DMS53 treated with DMSO at 0.1 percent for 48 hours (cell line): ENCODE measurements at regions not wholly inside any gene's neighbourhood (a gene's known extent, or its start where the extent isn't known, plus 50 kb on each side); places are given as distances from the start of the nearest gene placed in this dataset.
A peak's percentile ranks its signal among the peaks of the same experiment; 100 is the strongest.

Experiments
- DNase-seq: peaks from one replicate; lab custom pipeline; 2025; ENCODE audit not compliant: unreplicated experiment; lab: John Stamatoyannopoulos, UW

DNA sequence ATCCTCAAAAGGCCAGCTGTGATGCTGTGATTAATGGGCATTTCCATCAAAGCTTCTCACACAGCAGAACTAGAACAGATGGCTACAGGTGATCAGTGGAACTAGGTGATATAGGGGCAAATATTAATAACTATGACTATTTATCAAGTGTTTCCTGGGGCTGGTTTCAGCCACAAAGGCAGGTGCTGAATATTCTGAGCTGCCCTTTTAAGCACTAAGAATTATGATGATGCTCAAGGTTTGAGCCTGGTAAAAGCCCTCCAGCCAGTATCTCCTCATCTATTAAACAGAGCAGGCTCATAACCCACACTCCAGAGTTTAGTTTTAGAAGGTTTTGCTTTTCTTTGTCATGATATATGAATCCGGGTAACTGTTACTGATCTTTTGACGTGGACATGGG is 129.5 kb upstream of the ACP3 start:
- no peak for DNase-seq

DNA sequence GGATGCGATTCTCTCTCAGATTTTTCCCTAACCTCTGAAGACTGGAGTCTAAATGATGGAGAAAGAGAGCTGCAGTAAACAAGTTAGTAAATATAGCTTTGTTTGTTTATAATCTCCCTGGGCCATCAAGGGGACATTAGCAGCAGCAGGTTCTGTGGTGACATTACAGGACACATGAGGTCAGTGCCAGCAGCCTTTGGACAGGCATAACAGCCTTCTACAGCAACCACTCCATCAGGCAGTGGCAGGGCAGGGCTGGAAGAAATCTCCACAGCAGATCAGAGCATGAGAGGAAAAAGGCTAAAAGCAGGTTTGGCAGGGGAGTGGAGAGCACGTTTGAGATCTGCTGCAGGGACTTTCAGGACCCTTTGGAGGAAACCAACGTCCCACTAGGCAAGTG is 127.6 kb upstream of the ACP3 start:
- no peak for DNase-seq

DNA sequence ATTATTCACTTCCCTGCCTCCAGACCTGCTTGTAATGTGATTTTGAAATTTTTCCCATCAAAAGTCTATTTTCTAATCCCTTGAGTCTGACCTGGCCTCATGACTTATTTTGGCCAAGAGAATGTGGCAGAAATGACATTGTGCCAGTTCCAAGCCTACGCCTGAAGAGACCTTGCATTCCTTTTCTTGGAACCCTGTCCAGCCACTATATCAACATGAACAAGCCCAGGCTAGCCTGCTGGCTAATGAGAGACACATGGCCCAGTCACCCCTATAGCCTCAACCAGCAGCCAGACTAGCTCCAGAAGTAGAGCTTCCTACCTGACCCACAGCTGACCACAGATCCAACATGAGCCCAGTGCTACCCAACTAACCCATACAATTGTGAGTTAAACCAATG is 121.1 kb upstream of the ACP3 start:
- DNase-seq = no peak

DNA sequence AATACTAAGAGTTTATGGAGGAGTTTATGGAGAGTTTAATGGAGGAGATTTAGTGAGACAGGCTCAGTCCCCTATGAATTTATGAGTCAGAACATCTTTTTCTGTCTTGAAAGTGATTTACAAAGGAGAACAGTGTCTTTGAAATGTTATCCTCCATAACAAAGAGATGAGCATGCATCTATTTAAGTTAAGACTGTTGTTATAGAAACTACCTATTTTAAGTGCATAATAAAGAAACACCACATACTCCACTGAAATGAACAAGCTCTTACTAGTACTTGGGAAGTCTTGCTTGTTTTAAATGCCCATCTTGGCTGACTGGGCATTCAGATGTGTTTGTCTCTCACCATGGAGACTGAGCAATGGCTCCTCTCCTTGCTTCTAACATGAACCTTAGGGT is 118.7 kb upstream of the ACP3 start:
- no peak for DNase-seq

DNA sequence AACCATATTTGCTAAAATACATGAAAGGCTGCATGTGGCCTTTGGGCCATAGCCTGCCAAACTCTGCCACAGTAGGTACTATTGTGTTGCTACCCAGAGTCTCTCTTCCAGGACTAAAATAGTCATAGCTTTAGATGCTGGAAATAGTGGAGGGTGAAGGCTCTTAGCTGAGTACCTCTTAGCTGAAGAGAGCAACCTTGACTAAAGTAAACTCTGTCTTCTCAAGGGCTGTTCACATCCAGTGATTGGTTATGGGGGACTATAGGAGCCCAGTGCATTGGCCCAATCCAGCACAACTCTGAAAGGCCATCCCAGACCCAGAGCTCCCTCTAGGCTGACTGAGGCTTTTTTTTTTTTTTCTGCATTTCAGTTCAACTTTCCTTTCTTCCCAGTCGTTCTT is 117.8 kb upstream of the ACP3 start:
- no peak for DNase-seq

DNA sequence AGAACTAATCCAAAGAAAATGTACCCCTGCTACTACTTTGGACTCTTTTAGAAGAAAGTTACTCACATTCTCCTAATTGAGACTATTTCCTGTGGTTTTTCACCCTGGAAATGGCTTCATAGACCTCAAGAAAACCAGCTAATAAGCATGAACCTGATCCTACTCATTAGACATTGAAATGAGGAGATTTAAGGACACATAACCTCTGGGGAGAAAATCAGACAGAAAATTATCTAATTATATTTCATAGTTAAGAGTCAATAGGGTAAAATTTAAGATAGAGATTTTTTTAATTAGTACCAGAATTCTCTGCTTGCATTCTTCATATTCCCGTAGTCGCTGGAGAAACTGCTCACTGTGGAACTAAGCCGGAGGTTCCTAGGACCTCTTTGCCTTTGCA is 114.6 kb upstream of the ACP3 start:
- no peak for DNase-seq

DNA sequence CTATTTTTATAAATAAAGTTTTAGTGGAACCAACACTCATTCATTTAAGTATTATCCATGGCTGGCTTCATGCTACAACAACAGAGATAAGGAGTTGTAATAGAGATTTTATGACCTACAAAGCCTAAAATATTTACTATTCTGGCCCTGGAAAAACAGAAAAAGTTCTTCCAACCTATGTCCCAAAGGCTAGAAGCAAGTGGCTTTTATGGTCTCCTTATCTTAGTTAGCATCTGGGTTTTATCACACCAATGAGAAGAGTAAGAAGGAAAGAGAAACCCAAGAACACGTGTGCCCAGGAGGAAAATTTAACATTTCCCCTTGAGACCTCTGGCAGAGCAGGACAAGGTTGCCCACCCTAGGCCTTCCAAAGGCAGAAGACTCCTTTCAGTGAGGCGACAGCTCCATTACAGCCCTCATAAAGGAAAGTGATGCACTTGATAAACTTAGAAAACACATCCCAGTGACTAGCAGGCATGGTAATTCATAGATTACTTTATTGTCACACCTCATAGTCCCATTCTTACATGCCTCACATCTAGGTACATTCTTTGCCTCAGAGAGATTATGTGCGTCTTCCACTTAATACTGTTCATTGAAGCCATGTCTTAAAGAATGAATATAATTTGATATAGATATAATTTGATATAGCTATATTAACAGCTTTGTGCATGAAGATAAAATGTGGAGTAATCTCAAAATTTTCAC is 113.2 kb upstream of the ACP3 start:
- no peak for DNase-seq

DNA sequence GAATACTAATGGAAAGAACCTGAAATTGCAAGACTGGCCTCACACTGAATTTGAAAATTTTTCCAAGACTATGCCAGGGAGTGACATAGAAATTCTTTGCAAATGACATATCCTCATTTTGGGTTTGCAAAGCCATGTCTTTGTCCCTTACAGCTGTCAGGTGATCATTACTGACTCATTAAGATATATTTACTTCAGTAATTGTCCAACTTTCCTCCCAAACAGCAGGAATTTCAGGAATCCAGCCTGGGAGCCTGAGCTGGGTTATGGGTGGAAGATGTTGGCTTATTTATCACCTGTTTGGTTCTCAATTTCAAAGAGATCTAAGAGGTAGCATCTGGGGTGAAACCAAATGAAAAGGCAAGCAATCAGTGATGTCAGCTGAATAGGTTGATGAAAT is 111.6 kb upstream of the ACP3 start:
- DNase-seq = no peak

DNA sequence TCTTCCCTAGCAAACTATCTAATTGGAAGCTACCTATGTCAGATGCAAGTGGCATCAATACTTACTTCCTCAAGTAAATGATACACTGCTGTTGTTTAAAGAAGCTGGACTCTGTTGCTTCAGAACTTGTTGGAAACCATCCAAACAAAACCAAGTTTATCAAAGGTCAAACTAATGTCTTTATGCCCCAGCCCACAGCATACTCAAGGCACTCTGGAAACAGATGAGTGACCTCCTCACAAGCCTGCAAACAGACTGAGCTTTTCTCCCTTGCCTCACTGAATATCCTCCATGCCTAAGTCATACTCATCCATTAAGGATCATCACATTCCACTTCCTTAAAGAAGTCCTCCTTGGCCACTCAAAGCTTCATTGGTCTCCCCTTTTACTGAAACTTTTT is 107.4 kb upstream of the ACP3 start:
- no peak for DNase-seq

DNA sequence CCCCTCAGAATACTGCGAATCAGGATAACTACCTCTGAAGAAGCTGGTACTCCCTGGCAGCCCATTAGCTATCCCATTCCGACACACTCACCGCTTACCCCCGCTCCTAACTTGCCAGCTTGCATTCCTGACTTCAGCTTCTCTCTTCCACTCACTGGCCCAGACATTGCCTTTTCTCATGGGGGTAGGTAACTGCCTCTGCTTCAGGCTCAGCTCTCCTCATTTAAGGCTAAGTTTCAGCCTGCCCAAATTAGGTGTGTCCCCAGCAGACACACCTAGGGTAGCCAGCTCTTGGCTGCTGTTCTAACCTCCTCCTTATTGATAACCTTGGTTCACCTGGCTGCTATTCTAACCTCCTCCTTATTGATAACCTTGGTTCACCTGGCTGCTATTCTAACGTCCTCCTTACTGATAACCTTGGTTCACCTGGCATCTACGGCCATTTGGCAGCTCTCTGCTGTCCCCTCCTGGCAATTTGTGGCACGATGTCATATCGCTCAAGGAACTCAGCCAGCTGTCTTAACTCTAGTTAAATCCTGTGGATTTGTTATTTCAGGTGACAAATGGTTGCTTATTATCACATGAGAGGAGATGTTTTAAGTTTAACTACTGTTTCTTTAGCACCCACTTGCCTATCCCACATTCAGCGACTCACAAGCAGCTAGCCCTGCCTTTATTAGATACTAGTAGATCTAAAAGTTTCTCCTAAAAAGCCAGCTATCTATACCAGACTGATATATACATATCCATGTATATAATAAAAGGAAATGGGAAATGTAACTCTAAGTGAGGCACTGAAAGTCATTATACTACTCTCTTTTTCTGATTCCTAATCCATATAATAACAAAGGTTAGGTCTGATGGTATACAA is 106.5 kb upstream of the ACP3 start:
- DNase-seq = peak; percentile 13

DNA sequence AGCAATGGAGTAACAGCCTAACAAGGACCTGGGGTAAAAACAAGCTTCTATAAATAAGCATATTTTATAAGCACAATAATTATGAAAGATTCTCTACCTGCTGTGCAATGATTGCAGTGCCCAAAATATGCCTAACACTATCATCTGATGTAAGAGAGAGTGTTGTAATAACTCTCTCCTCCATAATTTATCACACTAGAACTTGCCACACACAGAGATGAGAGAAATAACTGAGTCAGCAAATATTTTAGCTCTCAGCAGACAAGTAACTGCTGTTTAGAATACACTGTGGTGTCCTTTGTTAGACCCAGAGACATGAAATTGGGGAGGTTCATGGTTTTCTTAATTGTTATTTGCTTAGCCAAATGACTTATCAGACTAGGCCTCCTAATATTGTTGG is 105.3 kb upstream of the ACP3 start:
- no peak for DNase-seq

DNA sequence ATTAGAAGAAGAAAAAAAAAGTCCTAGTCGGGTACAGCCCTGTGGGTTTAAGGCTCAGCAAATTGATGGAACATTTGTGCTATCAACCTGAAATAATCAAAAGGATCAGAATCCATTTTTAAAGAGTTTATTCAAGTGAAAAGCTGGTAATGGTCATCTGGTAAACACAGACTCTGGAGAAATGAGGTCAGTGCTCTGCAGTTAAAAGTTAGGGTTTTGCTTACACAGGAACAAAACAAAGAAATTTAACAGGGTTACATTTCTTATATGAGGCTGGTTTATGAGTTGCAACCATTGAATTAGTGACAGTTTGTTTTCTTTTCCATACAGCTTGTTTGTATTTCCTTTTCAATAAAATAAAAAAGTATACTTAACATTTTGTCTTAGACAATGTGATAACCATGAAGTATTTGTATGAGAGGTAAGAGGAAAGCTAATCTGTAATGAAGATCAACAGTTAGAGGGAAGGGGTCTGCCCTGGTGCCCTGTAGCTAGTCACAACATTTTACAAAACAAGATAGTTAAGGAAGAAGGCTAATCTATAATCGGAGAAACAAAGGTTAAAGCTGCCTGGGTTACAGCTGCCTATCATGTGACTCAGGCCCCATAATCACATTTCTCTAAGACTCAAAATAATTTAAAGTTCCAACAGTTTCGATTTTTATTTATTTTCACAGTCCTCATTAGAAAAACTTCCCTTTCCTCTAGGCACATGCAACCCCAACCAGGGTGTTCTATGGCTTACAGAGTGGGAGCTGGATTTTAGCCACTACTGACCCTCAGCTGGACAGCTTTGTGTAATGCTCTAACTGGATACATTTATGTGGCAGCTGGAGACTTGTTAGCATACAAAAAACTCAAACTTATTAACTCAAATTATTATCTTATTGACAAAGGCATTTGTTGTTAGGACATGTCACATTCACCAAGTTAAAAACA is 98.1 kb upstream of the ACP3 start:
- no peak for DNase-seq

DNA sequence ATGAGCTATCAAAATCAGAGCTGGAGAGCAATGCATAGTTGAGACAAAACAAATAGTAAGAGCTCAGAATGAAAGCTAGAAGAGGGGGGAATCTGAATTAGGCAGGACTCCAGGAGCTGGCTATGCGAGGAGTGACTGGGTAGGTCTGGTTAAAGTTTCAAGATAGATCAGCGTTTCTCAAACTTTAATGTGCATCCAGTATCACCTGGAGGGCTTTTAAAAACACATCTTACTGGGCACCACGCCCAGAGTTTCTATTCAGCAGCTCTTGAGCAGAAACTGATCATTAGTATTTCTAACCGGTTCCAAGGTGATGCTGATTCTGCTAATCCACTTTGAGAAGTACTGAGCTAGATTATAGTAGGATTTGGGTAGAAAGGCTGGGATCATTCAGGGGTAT is 96.2 kb upstream of the ACP3 start:
- DNase-seq = no peak

DNA sequence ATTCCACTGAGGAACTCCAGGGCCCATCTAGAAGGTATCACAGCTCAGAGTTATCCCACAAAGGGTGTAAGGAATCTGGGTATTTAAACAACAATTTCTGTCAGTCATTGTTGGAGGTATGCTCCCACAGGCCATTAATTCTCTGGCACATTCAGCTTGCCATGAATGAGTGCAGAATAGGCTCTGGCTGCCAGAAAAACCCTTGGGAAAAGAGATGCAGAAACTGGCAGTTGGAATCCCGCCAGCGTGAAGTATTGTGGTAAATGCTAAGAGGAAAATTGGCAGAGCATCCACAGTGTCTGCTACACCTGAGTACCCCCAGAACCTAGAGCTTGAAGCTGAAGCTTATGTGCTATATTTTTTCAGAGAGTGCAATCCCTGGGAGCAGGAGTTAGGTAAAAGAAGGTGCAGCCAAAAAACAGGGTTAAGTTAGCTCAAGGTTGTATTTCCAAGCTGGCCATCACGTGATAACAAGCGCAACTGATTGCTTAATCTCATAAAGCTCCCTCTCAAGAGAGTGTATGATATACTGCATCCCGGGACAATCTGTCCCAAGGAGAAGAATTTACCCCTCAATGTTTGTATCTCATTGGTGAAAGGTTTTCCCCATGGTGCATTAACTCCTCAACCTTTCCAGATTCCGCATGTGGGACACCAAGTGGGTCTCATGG is 94.2 kb upstream of the ACP3 start:
- no peak for DNase-seq

DNA sequence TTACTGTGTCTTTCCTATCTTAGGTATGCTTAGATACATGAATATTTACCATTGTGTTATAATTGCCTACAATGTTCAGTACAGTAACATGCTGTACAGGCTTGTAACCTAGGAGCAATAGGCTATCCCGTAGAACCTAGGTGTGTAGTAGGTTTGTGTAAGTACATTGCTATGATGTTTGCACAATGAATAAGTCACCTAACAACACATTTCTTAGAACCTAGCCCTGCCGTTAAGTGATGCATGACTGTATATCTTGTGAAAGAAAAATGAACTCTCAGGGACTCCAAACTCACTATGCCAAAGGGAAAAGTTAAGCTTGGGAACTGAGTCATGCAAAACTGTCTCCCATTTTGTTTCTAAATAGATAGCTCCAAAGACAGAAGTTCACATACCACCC is 91.5 kb upstream of the ACP3 start:
- DNase-seq = no peak

DNA sequence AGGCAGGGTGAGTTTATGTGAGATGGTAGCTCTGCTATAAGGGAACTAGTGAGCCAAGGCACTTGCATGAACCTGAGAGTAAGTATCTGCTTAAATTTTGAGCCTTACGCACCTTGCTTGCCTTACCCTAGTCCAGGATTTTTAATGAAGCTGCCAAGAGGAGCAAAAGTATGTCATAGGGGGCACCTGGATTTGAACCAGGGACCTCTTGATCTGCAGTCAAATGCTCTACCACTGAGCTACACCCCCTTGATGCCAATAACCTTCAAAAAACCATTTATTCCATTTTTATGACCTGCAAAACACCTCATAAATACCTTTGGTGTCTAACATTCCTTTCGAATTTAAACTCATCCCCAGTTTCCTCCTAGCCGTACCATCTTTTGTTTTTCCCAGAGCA is 88.3 kb upstream of the ACP3 start:
- no peak for DNase-seq

DNA sequence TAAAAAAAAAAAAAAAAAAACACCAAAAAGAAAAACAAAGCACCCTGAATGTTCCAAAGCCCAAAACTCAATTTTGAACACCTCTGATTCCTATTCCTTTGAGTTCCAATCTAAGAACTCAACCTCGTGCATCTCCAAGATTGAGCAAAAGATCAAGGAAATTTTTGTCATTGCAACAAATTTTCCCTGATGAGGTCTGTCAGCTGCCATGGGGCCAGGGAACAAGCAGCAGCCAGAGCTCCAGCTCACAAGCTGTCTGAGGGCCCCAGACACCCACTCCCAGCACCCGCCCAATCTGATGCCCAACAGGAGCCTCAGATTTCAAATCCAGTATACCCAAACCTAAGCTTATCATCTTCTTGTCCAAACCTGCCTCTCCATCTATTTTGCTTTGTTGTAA is 87.6 kb upstream of the ACP3 start:
- DNase-seq = no peak

DNA sequence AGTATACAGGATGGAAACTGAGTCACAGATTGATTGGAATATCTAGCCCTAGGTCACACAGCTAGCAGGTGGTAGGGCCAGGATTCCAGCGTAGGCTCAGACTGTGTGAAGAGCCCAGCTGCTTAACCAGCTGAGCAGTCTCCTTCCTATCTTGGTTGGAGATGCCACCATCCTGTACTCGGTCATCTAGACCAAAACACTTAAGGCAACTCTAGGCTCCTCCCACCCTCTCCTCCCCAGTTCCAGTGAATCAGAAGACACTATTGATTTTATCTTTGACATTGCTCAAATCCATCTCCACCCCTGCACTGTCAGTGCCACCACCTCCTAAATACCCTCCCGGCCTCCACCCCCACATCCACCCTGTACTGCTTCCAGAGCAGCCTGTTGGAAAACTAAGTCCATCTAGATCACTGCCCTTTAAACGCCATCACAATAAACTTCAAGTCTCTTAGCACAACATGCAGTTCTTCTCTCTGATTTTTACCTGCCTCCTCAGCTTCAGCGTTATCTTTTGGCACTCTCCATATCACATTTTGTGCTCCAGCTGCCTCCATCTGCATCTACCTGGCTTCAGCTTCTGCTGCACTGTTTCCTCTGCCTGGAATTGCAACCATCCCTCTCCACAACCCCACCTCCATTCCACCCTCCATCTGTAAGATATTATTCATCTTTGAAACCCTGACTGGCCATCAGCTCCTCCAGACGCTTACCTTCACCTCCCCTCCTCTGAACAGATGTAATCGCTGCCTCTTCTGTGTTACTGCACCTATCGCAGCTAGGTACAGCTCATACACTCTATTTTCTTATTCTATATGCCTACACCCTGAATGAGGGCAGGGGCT is 86.8 kb upstream of the ACP3 start:
- DNase-seq = no peak

DNA sequence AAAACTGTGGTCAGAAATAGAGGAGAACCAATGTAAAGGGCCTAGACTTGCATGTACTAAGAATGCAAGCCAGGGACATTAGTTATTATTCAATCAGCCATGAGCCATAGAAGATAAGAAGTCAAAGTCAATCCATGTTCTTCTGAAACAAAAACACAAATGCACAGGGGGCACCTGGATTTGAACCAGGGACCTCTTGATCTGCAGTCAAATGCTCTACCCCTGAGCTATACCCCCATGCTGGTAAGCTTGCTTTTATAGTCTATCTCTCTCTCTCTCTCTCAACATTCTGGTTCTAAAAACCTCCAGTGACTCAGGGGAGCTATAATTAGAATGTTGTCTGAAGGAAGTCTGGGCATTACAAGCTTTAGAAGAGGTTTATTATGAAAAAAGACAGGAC is 85.6 kb upstream of the ACP3 start:
- peak; percentile 4 for DNase-seq

DNA sequence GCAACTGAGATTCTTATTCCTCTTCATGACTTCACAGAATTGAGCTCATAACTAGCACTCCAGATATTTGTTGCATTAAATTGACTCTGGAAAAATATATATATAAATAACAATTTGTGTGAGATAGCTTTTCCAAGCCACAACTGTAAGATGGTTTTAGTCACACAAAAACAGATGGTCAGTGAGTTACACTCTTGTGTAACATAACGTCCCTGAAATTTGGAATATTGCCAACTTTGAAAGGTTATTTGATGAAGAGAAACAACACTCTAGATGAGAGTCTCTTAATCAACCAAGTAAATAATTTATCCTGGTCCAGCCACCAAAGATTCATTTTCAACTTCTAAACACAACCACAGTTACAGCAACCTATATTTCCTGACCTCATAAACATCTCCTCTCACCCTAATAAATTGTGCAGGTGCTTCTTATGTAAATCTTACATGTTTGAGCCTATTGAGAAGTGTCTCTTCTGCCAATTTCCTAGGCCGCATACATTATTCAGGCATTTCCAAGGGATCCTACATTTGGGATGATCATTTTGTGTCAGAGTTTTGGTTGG is 84.9 kb upstream of the ACP3 start:
- peak; percentile 2 for DNase-seq
